ENCODE measurements at regions not wholly inside any gene's neighbourhood (a gene's known extent, or its start where the extent isn't known, plus 50 kb on each side); places are given as distances from the start of the nearest gene placed in this dataset.
"Not testable (repeated sequence)": the region's sequence is repeated elsewhere in the genome, so short reads cannot be mapped to it uniquely, and the experiment has no call there.

GRCh38 chr17:5888811-5889210, 181.4 kb upstream of the WSCD1 start:
- H3K27ac ChIP-seq = no peak overlapping the region
- peak; percentile 51 for DNase-seq (ENCODE audit: low read depth, low spot score)

GRCh38 chr17:5892921-5893675, 177.1 kb upstream of the WSCD1 start:
- H3K27ac ChIP-seq = no peak overlapping the region
- DNase-seq (ENCODE audit: low read depth, low spot score) = no peak

- DNase-seq (ENCODE audit: low read depth, low spot score) = no peak
- H3K27ac ChIP-seq = no peak overlapping the region
Measured at GRCh38 chr17:5893741-5894140, 176.4 kb upstream of the WSCD1 start.

GRCh38 chr17:5895276-5895675, 174.9 kb upstream of the WSCD1 start:
- H3K27ac ChIP-seq = no peak overlapping the region
- DNase-seq (ENCODE audit: low read depth, low spot score) = no peak

- no peak for DNase-seq (ENCODE audit: low read depth, low spot score)
- H3K27ac ChIP-seq = no peak overlapping the region
Measured at GRCh38 chr17:5896215-5896614, 174.0 kb upstream of the WSCD1 start.

- DNase-seq (ENCODE audit: low read depth, low spot score) = no peak
Measured at GRCh38 chr17:5897275-5897911, 172.8 kb upstream of the WSCD1 start.

GRCh38 chr17:5897981-5898380, 172.2 kb upstream of the WSCD1 start:
- H3K27ac ChIP-seq; DNase-seq (ENCODE audit: low read depth, low spot score): not testable (repeated sequence)

More at GRCh38 chr17:5897275-5897911, 172.8 kb upstream of the WSCD1 start:
- H3K27ac ChIP-seq = no peak overlapping the region

GRCh38 chr17:5898406-5898805, 171.8 kb upstream of the WSCD1 start:
- H3K27ac ChIP-seq = no peak overlapping the region
- no peak for DNase-seq (ENCODE audit: low read depth, low spot score)

- no peak overlapping the region for H3K27ac ChIP-seq
- no peak for DNase-seq (ENCODE audit: low read depth, low spot score)
Measured at GRCh38 chr17:5899496-5900195, 170.5 kb upstream of the WSCD1 start.

GRCh38 chr17:5901731-5902130, 168.4 kb upstream of the WSCD1 start:
- H3K27ac ChIP-seq = no peak overlapping the region
- no peak for DNase-seq (ENCODE audit: low read depth, low spot score)

GRCh38 chr17:5902181-5903140, 167.7 kb upstream of the WSCD1 start:
- no peak for DNase-seq (ENCODE audit: low read depth, low spot score)

GRCh38 chr17:5911919-5912318, 158.3 kb upstream of the WSCD1 start:
- DNase-seq (ENCODE audit: low read depth, low spot score) = no peak
- H3K27ac ChIP-seq = no peak overlapping the region

More at GRCh38 chr17:5902181-5903140, 167.7 kb upstream of the WSCD1 start:
- no peak overlapping the region for H3K27ac ChIP-seq

- no peak overlapping the region for H3K27ac ChIP-seq
- no peak for DNase-seq (ENCODE audit: low read depth, low spot score)
Measured at GRCh38 chr17:5913032-5913531, 157.1 kb upstream of the WSCD1 start.

GRCh38 chr17:5913641-5914040, 156.5 kb upstream of the WSCD1 start:
- no peak overlapping the region for H3K27ac ChIP-seq
- DNase-seq (ENCODE audit: low read depth, low spot score) = no peak

GRCh38 chr17:5915337-5915736, 154.8 kb upstream of the WSCD1 start:
- no peak for DNase-seq (ENCODE audit: low read depth, low spot score)
- H3K27ac ChIP-seq = no peak overlapping the region

- DNase-seq (ENCODE audit: low read depth, low spot score) = no peak
- H3K27ac ChIP-seq = no peak overlapping the region
Measured at GRCh38 chr17:5919089-5919488, 151.1 kb upstream of the WSCD1 start.

GRCh38 chr17:5921512-5922282, 148.5 kb upstream of the WSCD1 start:
- no peak overlapping the region for H3K27ac ChIP-seq
- DNase-seq (ENCODE audit: low read depth, low spot score) = peak; percentile 5

GRCh38 chr17:5922476-5922875, 147.7 kb upstream of the WSCD1 start:
- H3K27ac ChIP-seq = no peak overlapping the region
- DNase-seq (ENCODE audit: low read depth, low spot score) = no peak

- no peak for DNase-seq (ENCODE audit: low read depth, low spot score)
- H3K27ac ChIP-seq = no peak overlapping the region
Measured at GRCh38 chr17:5929721-5930120, 140.5 kb upstream of the WSCD1 start.
